Trophoblast cell (in vitro differentiated cells and primary cell): ENCODE measurements at regions not wholly inside any gene's neighbourhood (a gene's known extent, or its start where the extent isn't known, plus 50 kb on each side); places are given as distances from the start of the nearest gene placed in this dataset.
"Not testable (repeated sequence)": the region's sequence is repeated elsewhere in the genome, so short reads cannot be mapped to it uniquely, and the experiment has no call there.

ENCODE experiments used
- DNase-seq, 2 donors: peaks; one replicate each; pipeline ENCODE4 v3.0.0-alpha.2; 2016
- H2AFZ ChIP-seq: 2 replicates; pipeline ENCODE4 v1.6.1; 2013; ENCODE audit warnings: low read length, moderate library complexity, mild to moderate bottlenecking; ENCODE audit not compliant: insufficient read depth, poor library complexity
- H2AK5ac ChIP-seq: 2 replicates; pipeline ENCODE4 v1.6.1; 2013; ENCODE audit warnings: mild to moderate bottlenecking, low read length
- H2BK120ac ChIP-seq: 2 replicates; pipeline ENCODE4 v1.6.1; 2013; ENCODE audit warnings: low read length, mild to moderate bottlenecking, moderate library complexity; ENCODE audit not compliant: insufficient read depth, poor library complexity
- H2BK12ac ChIP-seq: 2 replicates; pipeline ENCODE4 v1.6.1; 2013; ENCODE audit warnings: mild to moderate bottlenecking, low read length, moderate library complexity
- H2BK5ac ChIP-seq: 2 replicates; pipeline ENCODE4 v1.6.1; 2013; ENCODE audit warnings: low read length, low read depth, moderate library complexity, mild to moderate bottlenecking; ENCODE audit not compliant: poor library complexity
- H3K14ac ChIP-seq: 2 replicates; pipeline ENCODE4 v1.6.1; 2013; ENCODE audit warnings: mild to moderate bottlenecking, low read length
- H3K18ac ChIP-seq: 2 replicates; pipeline ENCODE4 v1.6.1; 2013; ENCODE audit warnings: mild to moderate bottlenecking, low read length
- H3K23ac ChIP-seq: 2 replicates; pipeline ENCODE4 v1.6.1; 2013; ENCODE audit warnings: low read length
- H3K27ac ChIP-seq: 2 replicates; pipeline ENCODE4 v1.5.1; 2013; ENCODE audit warnings: low read depth, mild to moderate bottlenecking, inconsistent platforms, low read length, moderate library complexity
- H3K27me3 ChIP-seq: 2 replicates; pipeline ENCODE4 v1.6.1; 2013; ENCODE audit warnings: inconsistent platforms, mild to moderate bottlenecking, low read length, moderate library complexity; ENCODE audit not compliant: insufficient read depth
- H3K36me3 ChIP-seq, 2 experiments: 1 replicate in 1 of 2; 2 replicates in 1 of 2; pipeline ENCODE4 v1.6.1; 2013; ENCODE audit warnings: low read length in 2 of 2, mild to moderate bottlenecking in 2 of 2, moderate library complexity in 1 of 2; ENCODE audit not compliant: insufficient read depth in 2 of 2, control insufficient read depth in 1 of 2
- H3K4ac ChIP-seq: 2 replicates; pipeline ENCODE4 v1.6.1; 2013; ENCODE audit warnings: low read depth, mild to moderate bottlenecking, low read length, moderate library complexity
- H3K4me1 ChIP-seq, 2 experiments: 1 replicate in 1 of 2; 2 replicates in 1 of 2; pipeline ENCODE4 v1.6.1; 2013; ENCODE audit warnings: low read length in 2 of 2, mild to moderate bottlenecking in 2 of 2, moderate library complexity in 1 of 2; ENCODE audit not compliant: insufficient read depth in 2 of 2, control insufficient read depth in 1 of 2
- H3K4me2 ChIP-seq: 2 replicates; pipeline ENCODE4 v1.6.1; 2013; ENCODE audit warnings: inconsistent platforms, mild to moderate bottlenecking, low read length, moderate library complexity
- H3K4me3 ChIP-seq: 2 replicates; pipeline ENCODE4 v1.5.1; 2013; ENCODE audit warnings: mild to moderate bottlenecking, low read depth, low read length, inconsistent platforms
- H3K79me1 ChIP-seq: one replicate; pipeline ENCODE4 v1.6.1; 2013; ENCODE audit warnings: low read length
- H3K79me2 ChIP-seq: 2 replicates; pipeline ENCODE4 v1.6.1; 2013; ENCODE audit warnings: low read length, mild to moderate bottlenecking; ENCODE audit not compliant: control insufficient read depth, insufficient read depth, poor library complexity
- H3K9ac ChIP-seq: 2 replicates; pipeline ENCODE4 v1.6.1; 2013; ENCODE audit warnings: mild to moderate bottlenecking, low read length
- H3K9me3 ChIP-seq: 2 replicates; pipeline ENCODE4 v1.6.1; 2013; ENCODE audit warnings: low read depth, mild to moderate bottlenecking, control low read depth, inconsistent platforms, low read length; ENCODE audit not compliant: insufficient read depth
- H4K12ac ChIP-seq: 2 replicates; pipeline ENCODE4 v1.6.1; 2013; ENCODE audit warnings: low read depth, mild to moderate bottlenecking, low read length, moderate library complexity
- H4K8ac ChIP-seq: 2 replicates; pipeline ENCODE4 v1.6.1; 2013; ENCODE audit warnings: low read depth, mild to moderate bottlenecking, low read length, moderate library complexity
- H4K91ac ChIP-seq: one replicate; pipeline ENCODE4 v1.6.1; 2013; ENCODE audit warnings: low read depth, mild to moderate bottlenecking, low read length, moderate library complexity
- WGBS: extraction: QIAGEN DNeasy Blood & Tissue Kit; methylation state at CpG from one replicate; pipeline ENCODE4 v1.1.7; 2013; ENCODE audit warnings: missing lambda C conversion rate; ENCODE audit not compliant: insufficient read length, insufficient coverage; ENCODE audit errors: extremely low coverage; 5-methylcytosine and 5-hydroxymethylcytosine counted together

DNA sequence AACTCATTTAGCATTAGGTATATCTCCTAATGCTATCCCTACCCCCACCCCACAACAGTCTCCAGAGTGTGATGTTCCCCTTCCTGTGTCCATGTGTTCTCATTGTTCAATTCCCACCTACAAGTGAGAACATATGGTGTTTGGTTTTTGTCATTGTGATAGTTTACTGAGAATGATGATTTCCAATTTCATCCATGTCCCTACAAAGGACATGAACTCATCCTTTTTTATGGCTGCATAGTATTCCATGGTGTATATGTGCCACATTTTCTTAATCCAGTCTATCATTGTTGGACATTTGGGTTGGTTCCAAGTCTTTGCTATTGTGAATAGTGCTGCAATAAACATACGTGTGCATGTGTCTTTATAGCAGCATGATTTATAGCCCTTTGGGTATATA, 389.8 kb downstream of the MAGEE1 start:
- H2BK5ac ChIP-seq, DNase-seq, H4K91ac ChIP-seq, H3K18ac ChIP-seq, H3K4me1 ChIP-seq, H3K4ac ChIP-seq, H3K23ac ChIP-seq, H3K79me2 ChIP-seq, H3K27ac ChIP-seq, H3K79me1 ChIP-seq, H2BK12ac ChIP-seq, H2BK120ac ChIP-seq, H3K36me3 ChIP-seq, H2AFZ ChIP-seq, H3K9me3 ChIP-seq, H2AK5ac ChIP-seq, H4K8ac ChIP-seq, H3K4me3 ChIP-seq, H4K12ac ChIP-seq, H3K4me2 ChIP-seq, H3K14ac ChIP-seq, H3K27me3 ChIP-seq, H3K9ac ChIP-seq: not testable (repeated sequence)
- no CpG with 5 or more reads among the region's 1 CpG for WGBS

- Histone ChIP-seq H2BK5ac (no peak overlapping the region), H3K9me3 (no peaks in the 10 kb centered on the region), H3K14ac (no peak overlapping the region), H3K27me3 (no peaks in the 10 kb centered on the region), H3K4ac (no peak overlapping the region), H3K79me2 (no peaks in the 10 kb centered on the region), H4K8ac (no peak overlapping the region), H3K18ac (no peak overlapping the region), H3K4me2 (no peak overlapping the region), H2BK120ac (no peak overlapping the region), H3K36me3 (no peaks in the 10 kb centered on the region), H3K23ac (no peak overlapping the region), H3K4me3 (no peak overlapping the region), H3K4me1 (no peaks in the 10 kb centered on the region), H3K27ac (no peak overlapping the region), H3K79me1 (no peaks in the 10 kb centered on the region), H2BK12ac (no peak overlapping the region), H4K12ac (no peak overlapping the region), H2AFZ (no peak overlapping the region), H3K9ac (no peak overlapping the region), H2AK5ac (no peak overlapping the region), H4K91ac (no peak overlapping the region)
- no peak for DNase-seq
- no CpG with 5 or more reads among the region's 1 CpG for WGBS
Observed at GRCh38 chrX:76821276-76821675, 393.8 kb downstream of the MAGEE1 start.

DNA sequence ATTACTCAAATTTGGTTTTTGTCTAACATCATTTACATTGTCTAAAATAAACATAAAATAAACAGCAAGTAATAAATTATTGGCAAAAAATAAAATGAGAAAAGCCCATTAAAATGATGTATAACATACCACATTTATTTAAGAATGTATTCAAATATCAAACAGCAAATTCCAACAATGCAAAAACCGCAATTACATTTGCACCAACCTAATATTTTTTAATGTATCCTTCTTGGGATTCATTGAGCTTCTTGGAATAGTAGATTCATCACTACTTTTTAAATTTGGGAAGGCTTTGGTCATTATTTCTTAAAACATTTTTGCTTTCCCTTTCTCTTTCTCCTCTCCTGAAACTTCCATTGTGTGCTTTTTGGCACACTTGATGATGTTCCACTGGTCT, 400.2 kb downstream of the MAGEE1 start:
- H4K8ac ChIP-seq: no peak overlapping the region
- no peaks in the 10 kb centered on the region for H3K4me1 ChIP-seq
- H2BK12ac ChIP-seq: no peak overlapping the region
- WGBS: no CpG with 5 or more reads among the region's 1 CpG
- no peak overlapping the region for H2AK5ac ChIP-seq
- H3K27me3 ChIP-seq: no peaks in the 10 kb centered on the region
- H3K14ac ChIP-seq: no peak overlapping the region
- H2BK120ac ChIP-seq: no peak overlapping the region
- H3K4me3 ChIP-seq: no peak overlapping the region
- no peaks in the 10 kb centered on the region for H3K36me3 ChIP-seq
- DNase-seq: no peak
- H3K79me2 ChIP-seq: no peaks in the 10 kb centered on the region
- H3K18ac ChIP-seq: no peak overlapping the region
- H3K4me2 ChIP-seq: no peak overlapping the region
- H2BK5ac ChIP-seq: no peak overlapping the region
- H3K23ac ChIP-seq: no peak overlapping the region
- H3K79me1 ChIP-seq: no peaks in the 10 kb centered on the region
- H3K9ac ChIP-seq: no peak overlapping the region
- H3K9me3 ChIP-seq: no peaks in the 10 kb centered on the region
- no peak overlapping the region for H4K12ac ChIP-seq
- no peak overlapping the region for H2AFZ ChIP-seq
- no peak overlapping the region for H3K27ac ChIP-seq
- no peak overlapping the region for H3K4ac ChIP-seq
- H4K91ac ChIP-seq: no peak overlapping the region

DNA sequence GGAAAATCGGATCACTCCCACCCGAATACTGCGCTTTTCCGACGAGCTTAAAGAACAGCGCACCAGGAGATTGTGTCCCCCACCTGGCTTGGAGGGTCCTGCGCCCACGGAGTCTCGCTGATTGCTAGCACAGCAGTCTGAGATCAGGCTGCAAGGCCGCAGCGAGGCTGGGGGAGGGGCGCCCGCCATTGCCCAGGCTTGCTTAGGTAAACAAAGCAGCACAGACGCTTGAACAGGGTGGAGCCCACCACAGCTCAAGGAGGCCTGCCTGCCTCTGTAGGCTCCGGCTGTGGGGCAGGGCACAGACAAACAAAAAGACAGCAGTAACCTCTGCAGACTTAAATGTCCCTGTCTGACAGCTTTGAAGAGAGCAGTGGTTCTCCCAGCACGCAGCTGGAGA, 413.4 kb downstream of the MAGEE1 start:
- not testable (repeated sequence) for H2AK5ac ChIP-seq, H3K4me1 ChIP-seq, H3K4ac ChIP-seq, H3K27ac ChIP-seq, H4K8ac ChIP-seq, H3K4me2 ChIP-seq, H3K27me3 ChIP-seq, H3K79me2 ChIP-seq, H3K14ac ChIP-seq, H3K9me3 ChIP-seq, H3K79me1 ChIP-seq, H4K12ac ChIP-seq, H2BK120ac ChIP-seq, H3K4me3 ChIP-seq, DNase-seq, H2BK5ac ChIP-seq, H3K9ac ChIP-seq, H3K18ac ChIP-seq, H2BK12ac ChIP-seq, H2AFZ ChIP-seq, H3K36me3 ChIP-seq, H3K23ac ChIP-seq
- no CpG with 5 or more reads among the region's 16 CpGs for WGBS
- peak overlapping the region; percentile 6 for H4K91ac ChIP-seq
